Caco-2 (cell line): ENCODE measurements at regions not wholly inside any gene's neighbourhood (a gene's known extent, or its start where the extent isn't known, plus 50 kb on each side); places are given as distances from the start of the nearest gene placed in this dataset.

Experiments
- BruUV-seq: library from RNA; stranded (reverse); fragments of 400-500 nt; replicated peaks from 2 replicates; lab custom pipeline; 2021; lab: Mats Ljungman, UMichigan
- CTCF ChIA-PET: fragments of 300-600 bp; sonication (Branson Sonifier 250); formaldehyde crosslinking; loops from one replicate; lab custom pipeline; 2022; ENCODE audit warnings: antibody characterized with exemption; lab: Charles Lee
- POLR2A ChIA-PET: fragments of 300-600 bp; sonication (Branson Sonifier 250); formaldehyde crosslinking; loops from one replicate; lab custom pipeline; 2022; ENCODE audit warnings: antibody characterized with exemption; lab: Charles Lee
- DNase-seq, 2 experiments: peaks; one replicate each; pipeline versions ENCODE4 v3.0.0 to v3.0.0-alpha.2; 2020 to 2022
- H3K27me3 ChIP-seq: replicated peaks from 2 replicates; pipeline ENCODE4 v1.6.0; 2011; ENCODE audit warnings: low read length; ENCODE audit not compliant: control insufficient read depth, insufficient read depth
- H3K36me3 ChIP-seq: 2 replicates; pipeline ENCODE4 v1.5.1; 2011; ENCODE audit warnings: low read length; ENCODE audit not compliant: control insufficient read depth, insufficient read depth
- H3K4me1 ChIP-seq: fragments of 250-450 bp; sonication (Bioruptor Pico); 2 replicates; pipeline ENCODE4 v1.5.1; 2020; ENCODE audit warnings: mild to moderate bottlenecking
- H3K4me3 ChIP-seq: 2 replicates; pipeline ENCODE4 v1.5.1; 2011; ENCODE audit warnings: low read depth, mild to moderate bottlenecking, control low read depth, low read length
- H3K9me3 ChIP-seq: fragments of 250-450 bp; sonication (Bioruptor Pico); 2 replicates; pipeline ENCODE4 v1.5.1; 2020; ENCODE audit warnings: mild to moderate bottlenecking, moderate library complexity
- H3K27ac Mint-ChIP-seq: one replicate; pipeline ENCODE4 v1.8.0; 2022; ENCODE audit warnings: mixed read lengths; ENCODE audit not compliant: unreplicated experiment
- H3K27me3 Mint-ChIP-seq: one replicate; pipeline ENCODE4 v1.8.0; 2022; ENCODE audit warnings: mixed read lengths; ENCODE audit not compliant: insufficient read depth, unreplicated experiment
- H3K36me3 Mint-ChIP-seq: one replicate; pipeline ENCODE4 v1.8.0; 2022; ENCODE audit warnings: mild to moderate bottlenecking, mixed read lengths; ENCODE audit not compliant: insufficient read depth, unreplicated experiment
- H3K4me1 Mint-ChIP-seq: one replicate; pipeline ENCODE4 v1.8.0; 2022; ENCODE audit warnings: low read depth, mixed read lengths; ENCODE audit not compliant: unreplicated experiment
- H3K4me3 Mint-ChIP-seq: one replicate; pipeline ENCODE4 v1.8.0; 2022; ENCODE audit warnings: mild to moderate bottlenecking, moderate library complexity, mixed read lengths; ENCODE audit not compliant: unreplicated experiment
- H3K9me3 Mint-ChIP-seq: one replicate; pipeline ENCODE4 v1.8.0; 2022; ENCODE audit warnings: mixed read lengths; ENCODE audit not compliant: unreplicated experiment
- intact Hi-C: fragments of 100-400 bp; cut with micrococcal nuclease; formaldehyde crosslinking; loops from one replicate; pipeline ENCODE4 v1.10.0; 2022; ENCODE audit not compliant: unreplicated experiment
- TF ChIP-seq, protein P1 (sequence below), 2 experiments: fragments of 200-600 bp in 1 of 2; IDR thresholded peaks; 1 replicate in 1 of 2; 2 replicates in 1 of 2; pipeline versions ENCODE4 v1.5.1 to v1.8.0; 2011 to 2022; ENCODE audit warnings: antibody characterized with exemption in 1 of 2, control low read depth in 1 of 2, inconsistent platforms in 1 of 2, low read depth in 1 of 2, low read length in 1 of 2, mild to moderate bottlenecking in 1 of 2, moderate library complexity in 1 of 2; ENCODE audit not compliant: insufficient read depth in 1 of 2, severe bottlenecking in 1 of 2, unreplicated experiment in 1 of 2

DNA sequence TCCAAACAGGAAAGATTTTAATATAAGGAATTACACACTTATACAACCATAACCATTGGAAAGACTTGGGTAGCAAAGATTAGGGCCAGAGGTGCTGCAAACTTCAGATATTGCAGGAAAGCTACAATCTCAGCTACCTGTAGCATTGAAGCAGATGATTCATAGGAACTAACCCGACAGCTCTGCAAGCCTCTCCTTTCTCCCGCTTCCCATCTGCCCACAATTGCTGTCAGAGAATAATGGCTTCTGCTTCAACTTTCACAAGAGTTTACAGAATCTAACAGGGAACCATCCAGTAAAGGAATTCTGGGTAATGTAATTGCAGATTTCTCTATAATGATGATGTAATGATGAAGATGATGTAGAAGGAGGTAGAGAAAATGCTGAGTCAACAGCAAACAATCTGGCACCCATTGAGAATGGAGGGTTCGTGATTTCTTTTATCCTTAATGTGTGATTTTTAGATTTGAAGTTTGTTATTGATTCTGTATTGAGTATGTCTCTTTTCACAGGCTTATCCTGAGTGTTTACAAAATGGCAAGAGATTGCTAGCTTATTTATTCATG is 70.8 kb upstream of the USP47 start:
- no TSS peak for BruUV-seq
- no peaks in the 10 kb centered on the region for H3K27me3 ChIP-seq
- H3K9me3 Mint-ChIP-seq, result no peaks in the 10 kb centered on the region
- no peak overlapping the region for H3K4me3 Mint-ChIP-seq
- no peaks in the 10 kb centered on the region for H3K36me3 ChIP-seq
- no peaks in the 10 kb centered on the region for H3K9me3 ChIP-seq
- intact Hi-C loops, result no loop called here
- no peak overlapping the region for H3K27ac Mint-ChIP-seq
- CTCF ChIA-PET, result no interaction called here
- POLR2A ChIA-PET, result no interaction called here
- H3K4me1 ChIP-seq, result no peaks in the 10 kb centered on the region
- H3K36me3 Mint-ChIP-seq, result no peaks in the 10 kb centered on the region
- no peaks in the 10 kb centered on the region for H3K4me1 Mint-ChIP-seq
- no peak for DNase-seq
- H3K4me3 ChIP-seq, result no peak overlapping the region
- peaks cover 22% of the 10 kb centered on the region for H3K27me3 Mint-ChIP-seq
- TF ChIP-seq, protein P1, sequence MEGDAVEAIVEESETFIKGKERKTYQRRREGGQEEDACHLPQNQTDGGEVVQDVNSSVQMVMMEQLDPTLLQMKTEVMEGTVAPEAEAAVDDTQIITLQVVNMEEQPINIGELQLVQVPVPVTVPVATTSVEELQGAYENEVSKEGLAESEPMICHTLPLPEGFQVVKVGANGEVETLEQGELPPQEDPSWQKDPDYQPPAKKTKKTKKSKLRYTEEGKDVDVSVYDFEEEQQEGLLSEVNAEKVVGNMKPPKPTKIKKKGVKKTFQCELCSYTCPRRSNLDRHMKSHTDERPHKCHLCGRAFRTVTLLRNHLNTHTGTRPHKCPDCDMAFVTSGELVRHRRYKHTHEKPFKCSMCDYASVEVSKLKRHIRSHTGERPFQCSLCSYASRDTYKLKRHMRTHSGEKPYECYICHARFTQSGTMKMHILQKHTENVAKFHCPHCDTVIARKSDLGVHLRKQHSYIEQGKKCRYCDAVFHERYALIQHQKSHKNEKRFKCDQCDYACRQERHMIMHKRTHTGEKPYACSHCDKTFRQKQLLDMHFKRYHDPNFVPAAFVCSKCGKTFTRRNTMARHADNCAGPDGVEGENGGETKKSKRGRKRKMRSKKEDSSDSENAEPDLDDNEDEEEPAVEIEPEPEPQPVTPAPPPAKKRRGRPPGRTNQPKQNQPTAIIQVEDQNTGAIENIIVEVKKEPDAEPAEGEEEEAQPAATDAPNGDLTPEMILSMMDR (IDR thresholded peaks at IDR 0.05; ENCODE audit: insufficient read depth in 1 of 2, low read depth in 1 of 2, low read length in 1 of 2, severe bottlenecking in 1 of 2, unreplicated experiment in 1 of 2), result no peak

DNA sequence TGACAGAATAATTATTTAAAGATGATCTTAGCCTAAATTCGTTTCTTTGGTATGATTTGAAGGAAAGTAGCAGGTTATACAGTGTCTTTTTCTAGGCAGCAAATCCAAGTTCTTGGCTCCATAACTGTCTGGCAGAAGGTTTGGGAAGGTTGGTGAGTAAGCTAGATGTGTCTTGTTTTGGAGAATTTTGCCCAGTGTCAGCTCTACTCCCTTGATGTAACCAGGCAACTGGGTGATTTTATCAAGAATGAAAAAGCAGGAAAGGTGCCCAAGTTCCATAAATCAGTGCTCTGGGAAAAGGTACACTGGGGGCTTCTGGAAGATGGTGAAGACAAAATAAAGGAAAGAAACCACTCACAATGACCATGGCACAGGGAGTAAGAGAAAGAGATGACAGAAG is 71.5 kb upstream of the USP47 start:
- no peak overlapping the region for H3K27ac Mint-ChIP-seq
- BruUV-seq, result no TSS peak
- no peaks in the 10 kb centered on the region for H3K4me1 Mint-ChIP-seq
- H3K36me3 Mint-ChIP-seq, result no peaks in the 10 kb centered on the region
- Histone ChIP-seq H3K9me3 (no peaks in the 10 kb centered on the region), H3K27me3 (no peaks in the 10 kb centered on the region), H3K36me3 (no peaks in the 10 kb centered on the region), H3K4me3 (no peak overlapping the region), H3K4me1 (no peaks in the 10 kb centered on the region)
- H3K9me3 Mint-ChIP-seq, result no peaks in the 10 kb centered on the region
- H3K27me3 Mint-ChIP-seq, result peaks cover 21% of the 10 kb centered on the region
- ChIA-PET CTCF (no interaction called here), POLR2A (no interaction called here)
- no peak overlapping the region for H3K4me3 Mint-ChIP-seq
- TF ChIP-seq, protein P1 (IDR thresholded peaks at IDR 0.05; ENCODE audit: insufficient read depth in 1 of 2, low read depth in 1 of 2, low read length in 1 of 2, severe bottlenecking in 1 of 2, unreplicated experiment in 1 of 2), result no peak
- DNase-seq, result no peak
- intact Hi-C loops, result no loop called here

DNA sequence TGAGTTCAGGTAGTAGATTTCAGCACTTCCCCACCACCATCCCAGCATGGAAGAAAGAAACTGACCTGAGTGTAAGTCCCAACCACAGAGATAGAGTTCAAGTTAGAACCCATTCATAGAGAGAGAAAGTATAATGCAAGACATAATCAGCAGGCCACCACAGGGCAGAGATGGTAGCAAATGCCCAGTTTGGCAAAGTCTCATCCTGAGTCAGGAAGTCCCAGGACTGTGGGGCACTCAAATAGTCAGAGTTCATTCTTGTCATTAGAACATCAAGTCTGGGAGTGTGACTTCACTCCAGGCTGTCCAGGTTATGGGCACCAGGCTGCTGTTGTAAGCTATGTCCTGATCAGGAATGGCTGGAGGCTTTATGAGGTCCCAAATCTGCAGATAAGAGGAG is 72.0 kb upstream of the USP47 start:
- H3K36me3 ChIP-seq, result no peaks in the 10 kb centered on the region
- Mint-ChIP-seq H3K27ac (no peak overlapping the region), H3K36me3 (no peaks in the 10 kb centered on the region), H3K4me1 (no peaks in the 10 kb centered on the region), H3K4me3 (no peak overlapping the region), H3K27me3 (peaks cover 18% of the 10 kb centered on the region), H3K9me3 (no peaks in the 10 kb centered on the region)
- TF ChIP-seq, protein P1 (IDR thresholded peaks at IDR 0.05; ENCODE audit: insufficient read depth in 1 of 2, low read depth in 1 of 2, low read length in 1 of 2, severe bottlenecking in 1 of 2, unreplicated experiment in 1 of 2), result no peak
- DNase-seq, result no peak
- CTCF ChIA-PET, result no interaction called here
- no peaks in the 10 kb centered on the region for H3K4me1 ChIP-seq
- no TSS peak for BruUV-seq
- H3K9me3 ChIP-seq, result no peaks in the 10 kb centered on the region
- H3K4me3 ChIP-seq, result no peak overlapping the region
- intact Hi-C loops, result no loop called here
- H3K27me3 ChIP-seq, result no peaks in the 10 kb centered on the region
- POLR2A ChIA-PET, result no interaction called here
